CD4-positive, alpha-beta T cell treated with Interleukin-6 for 4 hours (primary cell): ENCODE measurements at regions not wholly inside any gene's neighbourhood (a gene's known extent, or its start where the extent isn't known, plus 50 kb on each side); places are given as distances from the start of the nearest gene placed in this dataset.

ENCODE experiments used
- DNase-seq: peaks from one replicate; pipeline ENCODE4 v3.0.0-alpha.2; 2020; ENCODE audit warnings: mixed read lengths

- DNase-seq = peak; percentile 68
Measured at GRCh38 chr19:34120846-34121639, 51.3 kb upstream of the LSM14A start.
